A673 (cell line): ENCODE measurements at regions not wholly inside any gene's neighbourhood (a gene's known extent, or its start where the extent isn't known, plus 50 kb on each side); places are given as distances from the start of the nearest gene placed in this dataset.

Source experiments
- BruUV-seq: library from RNA; stranded (reverse); fragments of 400-500 nt; replicated peaks from 2 replicates; lab custom pipeline; 2021; lab: Mats Ljungman, UMichigan
- CTCF ChIA-PET: fragments of 300-600 bp; sonication (Branson Sonifier 250); formaldehyde crosslinking; loops from one replicate; lab custom pipeline; 2022; ENCODE audit warnings: antibody characterized with exemption; lab: Charles Lee
- POLR2A ChIA-PET: fragments of 300-600 bp; sonication (Branson Sonifier 250); formaldehyde crosslinking; loops from one replicate; lab custom pipeline; 2022; ENCODE audit warnings: antibody characterized with exemption; ENCODE audit not compliant: low non-redundant PET; lab: Charles Lee
- DNase-seq: peaks from one replicate; pipeline ENCODE4 v3.0.0-alpha.2; 2015; ENCODE audit warnings: low spot score
- H3K27ac ChIP-seq: fragments of 200-600 bp; sonication (generic); 2 replicates; pipeline ENCODE4 v1.5.1; 2016; ENCODE audit warnings: mixed run types, low read depth, mild to moderate bottlenecking, mixed read lengths, antibody characterized with exemption, low read length; ENCODE audit not compliant: poor library complexity, severe bottlenecking
- H3K27me3 ChIP-seq: fragments of 200-600 bp; sonication (generic); replicated peaks from 2 replicates; pipeline ENCODE4 v1.6.1; 2017; ENCODE audit warnings: mixed run types, low read depth, mild to moderate bottlenecking, mixed read lengths, antibody characterized with exemption, low read length; ENCODE audit not compliant: insufficient read depth, poor library complexity
- H3K36me3 ChIP-seq: fragments of 200-600 bp; sonication (generic); 2 replicates; pipeline ENCODE4 v1.6.1; 2016; ENCODE audit warnings: mixed run types, mild to moderate bottlenecking, mixed read lengths, antibody characterized with exemption, low read length; ENCODE audit not compliant: insufficient read depth, poor library complexity, severe bottlenecking
- H3K4me1 ChIP-seq: fragments of 200-600 bp; sonication (generic); 2 replicates; pipeline ENCODE4 v1.6.1; 2017; ENCODE audit warnings: mixed run types, mild to moderate bottlenecking, mixed read lengths, antibody characterized with exemption, low read length; ENCODE audit not compliant: insufficient read depth, poor library complexity, severe bottlenecking
- H3K4me3 ChIP-seq: fragments of 200-600 bp; sonication (generic); 2 replicates; pipeline ENCODE4 v1.5.1; 2016; ENCODE audit warnings: low read depth, mixed run types, mild to moderate bottlenecking, mixed read lengths, low read length; ENCODE audit not compliant: poor library complexity, severe bottlenecking
- H3K9me3 ChIP-seq: fragments of 200-600 bp; sonication (generic); 2 replicates; pipeline ENCODE4 v1.6.1; 2016; ENCODE audit warnings: mixed run types, low read depth, mild to moderate bottlenecking, mixed read lengths, antibody characterized with exemption, low read length; ENCODE audit not compliant: poor library complexity, severe bottlenecking
- CTCF ChIP-seq: fragments of 300-800, 200-600 bp; sonication (generic); conservative IDR thresholded peaks from 2 replicates; pipeline ENCODE4 v1.5.1; 2017; ENCODE audit warnings: low read depth, mild to moderate bottlenecking, antibody characterized with exemption, low read length, moderate library complexity, mixed read lengths
- EZH2 ChIP-seq: fragments of 200-600 bp; sonication (generic); IDR thresholded peaks from 2 replicates; pipeline ENCODE4 v1.6.1; 2017; ENCODE audit warnings: borderline replicate concordance, low read depth, mild to moderate bottlenecking, mixed read lengths, antibody characterized with exemption, low read length; ENCODE audit not compliant: poor library complexity, severe bottlenecking
- intact Hi-C: fragments of 100-400 bp; cut with micrococcal nuclease; formaldehyde crosslinking; loops from one replicate; pipeline ENCODE4 v1.10.0; 2022; ENCODE audit not compliant: unreplicated experiment

DNA sequence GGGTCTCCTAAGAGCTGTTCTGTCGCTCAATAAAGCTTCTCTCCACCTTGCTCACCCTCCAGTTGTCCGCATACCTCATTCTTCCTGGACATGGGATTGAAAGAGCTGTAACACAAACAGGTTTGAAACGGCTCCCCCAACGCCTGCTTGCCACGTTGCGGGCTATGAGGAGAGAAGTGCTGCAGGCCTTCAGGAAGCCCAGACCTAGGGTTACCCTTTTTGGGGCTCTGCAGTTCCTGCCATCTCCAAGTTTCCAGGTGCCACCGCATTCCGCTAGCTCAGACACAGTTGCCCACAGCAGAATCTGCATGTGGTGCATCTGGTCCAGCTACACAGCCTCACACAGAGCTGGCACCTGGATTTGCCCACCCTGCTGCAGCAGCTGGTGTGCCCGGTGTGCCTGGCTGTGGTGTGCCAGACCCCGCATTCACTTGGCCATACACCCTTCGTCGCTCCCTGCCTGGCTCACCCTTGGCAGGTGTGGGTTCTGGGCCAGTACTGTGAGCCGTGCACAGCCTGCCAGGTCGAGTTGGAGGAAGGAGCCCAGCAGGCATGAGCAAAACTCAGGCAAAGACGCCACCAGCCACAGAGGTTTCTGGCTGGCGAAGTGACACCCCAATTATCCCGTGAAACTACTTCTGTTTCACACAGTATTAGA, 253.2 kb upstream of the SEMA3A start:
- TF ChIP-seq CTCF (no peak), EZH2 (no peak)
- no peak for DNase-seq
- Histone ChIP-seq H3K27ac (no peak overlapping the region), H3K27me3 (no peaks in the 10 kb centered on the region), H3K4me1 (no peaks in the 10 kb centered on the region), H3K4me3 (no peak overlapping the region), H3K36me3 (no peaks in the 10 kb centered on the region), H3K9me3 (peaks cover 9% of the 10 kb centered on the region)
- no TSS peak for BruUV-seq
- intact Hi-C loops, result no loop called here
- ChIA-PET POLR2A (no interaction called here), CTCF (no interaction called here)

DNA sequence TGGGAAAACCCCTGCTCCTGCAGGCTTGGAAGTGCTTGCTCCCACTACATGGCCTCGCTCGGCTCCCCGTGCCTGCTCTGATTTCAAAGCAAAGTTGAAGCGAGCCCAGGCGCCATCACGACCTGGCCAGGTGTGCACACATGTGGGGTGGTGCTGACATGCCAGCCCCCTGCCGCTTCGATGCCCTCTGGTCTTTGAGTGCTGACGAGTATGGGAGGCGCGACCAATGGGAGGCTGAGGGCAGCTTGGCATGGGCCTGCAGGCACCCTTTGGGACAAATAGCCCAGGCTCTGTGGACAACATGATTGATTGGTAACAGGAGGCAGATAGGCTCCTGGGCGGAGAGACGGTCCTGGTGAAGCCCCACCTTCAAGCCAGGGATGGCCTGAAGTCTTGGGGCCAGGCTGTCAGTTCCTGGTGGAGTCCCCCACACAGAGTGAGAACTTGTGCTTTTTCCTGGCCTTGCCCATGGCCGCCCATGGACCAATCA, 252.4 kb upstream of the SEMA3A start:
- CTCF ChIA-PET, result no interaction called here
- Histone ChIP-seq H3K36me3 (no peaks in the 10 kb centered on the region), H3K4me1 (no peaks in the 10 kb centered on the region), H3K9me3 (peaks cover 9% of the 10 kb centered on the region), H3K4me3 (no peak overlapping the region), H3K27me3 (no peaks in the 10 kb centered on the region), H3K27ac (no peak overlapping the region)
- DNase-seq, result no peak
- intact Hi-C loops, result no loop called here
- POLR2A ChIA-PET, result no interaction called here
- BruUV-seq, result no TSS peak
- TF ChIP-seq EZH2 (no peak), CTCF (no peak)

GRCh38 chr7:84425702-84426259, 231.2 kb upstream of the SEMA3A start:
- H3K4me1 ChIP-seq, result no peaks in the 10 kb centered on the region
- no peaks in the 10 kb centered on the region for H3K9me3 ChIP-seq
- no peak for DNase-seq
- H3K36me3 ChIP-seq, result no peaks in the 10 kb centered on the region
- H3K27me3 ChIP-seq, result no peaks in the 10 kb centered on the region
- CTCF ChIA-PET, result no interaction called here
- no TSS peak for BruUV-seq
- POLR2A ChIA-PET, result no interaction called here
- no peak for TF ChIP-seq CTCF
- TF ChIP-seq EZH2, result no peak
- no peak overlapping the region for H3K4me3 ChIP-seq
- intact Hi-C loops, result no loop called here
- H3K27ac ChIP-seq, result no peak overlapping the region
